ENCODE measurements at regions not wholly inside any gene's neighbourhood (a gene's known extent, or its start where the extent isn't known, plus 50 kb on each side); places are given as distances from the start of the nearest gene placed in this dataset.

GRCh38 chr18:55878224-55878623 is 290.2 kb upstream of the TCF4 start:
- TF ChIP-seq POLR2A (IDR thresholded peaks at IDR 0.05; ENCODE audit: low read depth, low read length) (no peak), CEBPB (IDR thresholded peaks at IDR 0.05; ENCODE audit: low read depth, low read length) (no peak), CTCF (conservative IDR thresholded peaks at IDR 0.05; ENCODE audit: low read depth, low read length) (no peak), CHD1 (IDR thresholded peaks at IDR 0.05; ENCODE audit: low read depth, low read length) (no peak), SMC3 (IDR thresholded peaks at IDR 0.05; ENCODE audit: low read depth, low read length) (no peak), MAFK (IDR thresholded peaks at IDR 0.05; ENCODE audit: low read depth, low read length) (no peak), RFX5 (IDR thresholded peaks at IDR 0.05; ENCODE audit: low read depth, low read length) (no peak), RAD21 (IDR thresholded peaks at IDR 0.05; ENCODE audit: low read length) (no peak)

Data from IMR-90 (cell line).